22Rv1 (cell line): ENCODE measurements at regions not wholly inside any gene's neighbourhood (a gene's known extent, or its start where the extent isn't known, plus 50 kb on each side); places are given as distances from the start of the nearest gene placed in this dataset.

Experiments used
- H3K27ac ChIP-seq: fragments of 450-650 bp; 2 replicates; pipeline ENCODE4 v1.5.1; 2017
- CTCF ChIP-seq: fragments of 450-650 bp; IDR thresholded peaks from 2 replicates; pipeline ENCODE4 v1.5.1; 2017; ENCODE audit warnings: mild to moderate bottlenecking
- ZFX ChIP-seq: fragments of 450-650 bp; IDR thresholded peaks from 2 replicates; pipeline ENCODE4 v1.6.1; 2017; ENCODE audit warnings: antibody characterized with exemption, borderline replicate concordance

- H3K27ac ChIP-seq = no peak overlapping the region
- no peak for TF ChIP-seq CTCF
- TF ChIP-seq ZFX = no peak
These were observed 541.5 kb downstream of the CD83 start for GRCh38 chr6:14658886-14659561.

- H3K27ac ChIP-seq = no peak overlapping the region
- TF ChIP-seq ZFX (no peak), CTCF (no peak)
These were observed 542.3 kb downstream of the CD83 start for GRCh38 chr6:14659841-14660240.

DNA sequence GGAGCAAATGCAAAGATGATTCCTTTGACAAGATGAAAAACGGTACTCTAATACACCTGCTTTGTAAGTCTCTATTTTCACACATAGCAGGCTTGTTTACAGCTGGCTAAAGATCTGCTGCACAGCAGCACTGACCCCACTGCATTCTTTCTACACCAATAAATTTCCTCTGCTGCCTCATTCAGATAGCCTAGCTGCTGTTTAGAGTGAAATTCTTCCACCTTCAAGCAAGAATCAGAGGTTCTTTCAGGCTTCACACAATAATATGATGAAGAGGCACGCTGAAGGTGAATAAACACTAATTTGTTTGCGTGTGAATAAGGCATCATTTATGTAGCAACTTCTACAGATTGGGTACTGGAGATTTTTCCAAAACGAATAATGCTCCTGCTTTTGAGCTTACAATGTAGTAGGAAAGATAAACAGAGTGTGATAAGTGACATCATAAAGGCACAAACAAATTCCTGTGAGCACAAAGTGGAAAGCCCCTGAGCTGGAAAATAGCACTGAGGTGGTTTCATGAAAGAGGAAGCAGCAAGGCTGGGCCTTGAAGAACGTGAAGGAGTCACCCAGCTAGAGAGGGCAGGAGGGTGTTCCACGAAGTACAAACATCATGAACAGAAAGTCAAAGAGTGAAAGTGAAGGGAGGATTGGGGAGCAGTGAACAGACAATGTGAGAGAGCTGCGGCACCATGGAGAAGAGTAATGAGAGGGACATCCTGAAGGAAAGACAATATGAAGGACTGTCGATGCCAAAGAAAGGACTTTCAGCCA is 543.4 kb downstream of the CD83 start:
- no peak overlapping the region for H3K27ac ChIP-seq
- TF ChIP-seq CTCF (no peak), ZFX (no peak)

- no peak overlapping the region for H3K27ac ChIP-seq
- TF ChIP-seq ZFX = no peak
- no peak for TF ChIP-seq CTCF
These were observed 544.1 kb downstream of the CD83 start for GRCh38 chr6:14661691-14662090.

GRCh38 chr6:14664112-14664601 is 546.6 kb downstream of the CD83 start:
- H3K27ac ChIP-seq = no peak overlapping the region
- TF ChIP-seq CTCF = no peak
- no peak for TF ChIP-seq ZFX

DNA sequence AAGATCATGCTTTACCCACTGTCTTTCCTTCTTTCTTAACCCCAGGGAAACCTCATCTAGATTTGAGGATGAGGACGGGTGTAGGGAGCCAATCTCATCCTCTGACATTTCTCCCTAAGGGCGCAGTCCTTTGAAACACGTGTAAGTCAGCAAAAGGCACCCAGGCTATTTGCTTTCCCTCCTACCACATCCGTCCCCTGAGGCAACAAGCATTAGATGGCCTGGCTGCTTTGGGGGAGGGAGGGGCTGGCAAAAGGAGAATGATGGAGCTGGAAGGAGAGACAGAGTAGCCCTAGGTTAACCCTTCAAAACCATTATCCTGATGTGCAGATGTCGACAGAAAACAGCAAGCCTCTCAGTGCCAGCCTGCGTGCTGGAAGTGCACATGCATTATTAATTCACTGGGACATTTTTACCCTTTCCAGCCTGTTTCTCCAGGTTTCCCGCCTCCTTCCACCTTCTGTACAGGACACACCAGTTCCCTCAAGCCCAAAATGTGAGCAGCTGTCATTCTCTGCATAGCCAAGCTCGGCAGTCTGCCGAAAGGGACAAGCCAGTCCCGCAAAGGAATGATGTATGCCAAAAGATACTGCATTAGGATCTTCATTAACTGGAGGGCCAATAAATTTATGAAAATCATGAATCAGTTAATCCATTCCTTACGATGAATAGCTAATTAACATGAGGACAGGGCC is 547.2 kb downstream of the CD83 start:
- H3K27ac ChIP-seq = no peak overlapping the region
- TF ChIP-seq CTCF = no peak
- TF ChIP-seq ZFX = no peak
